ENCODE measurements at regions not wholly inside any gene's neighbourhood (a gene's known extent, or its start where the extent isn't known, plus 50 kb on each side); places are given as distances from the start of the nearest gene placed in this dataset.

DNA sequence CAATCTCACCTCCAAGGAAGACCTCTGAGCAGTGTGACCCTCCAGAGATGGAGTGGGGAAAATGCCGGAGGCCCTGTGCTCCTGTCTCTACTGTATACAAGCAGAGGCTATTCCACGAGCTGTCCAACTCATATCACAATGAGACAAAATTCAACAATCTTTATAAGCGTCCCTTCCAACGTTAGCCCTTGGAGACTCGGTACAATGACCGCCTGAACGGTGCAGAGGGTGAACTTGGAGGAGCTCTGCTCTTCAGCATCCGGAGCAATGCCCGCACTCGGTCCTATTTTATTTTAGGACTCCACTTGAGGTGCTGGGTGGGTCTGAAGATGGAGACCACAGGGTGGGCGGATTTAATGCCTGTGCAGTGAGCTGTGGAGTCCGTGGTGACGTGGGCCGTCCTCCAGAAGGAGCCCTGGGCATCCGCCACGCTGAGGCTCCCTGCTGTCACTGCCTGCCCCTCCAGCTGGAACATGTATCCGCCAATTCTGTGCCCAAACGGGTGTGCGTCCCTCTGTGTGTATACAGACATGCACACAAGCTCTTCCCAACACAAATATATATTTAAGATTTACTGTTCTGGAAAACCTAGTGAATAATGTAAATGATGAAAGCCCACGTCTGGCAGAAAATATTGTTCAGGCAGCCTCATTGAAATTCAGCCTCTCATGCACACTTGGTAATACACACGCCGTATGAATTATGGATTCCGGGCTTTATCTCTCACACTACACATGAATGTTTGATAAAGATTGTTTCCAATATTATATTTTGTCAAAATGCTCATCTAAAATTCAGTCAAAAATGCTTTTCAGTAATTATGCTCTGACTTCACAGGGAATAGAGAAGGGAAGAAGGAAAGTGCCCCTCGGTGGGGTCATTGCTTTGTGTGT is 239.9 kb upstream of the ZMIZ1 start:
- no peak for DNase-seq (ENCODE audit: low read depth)
- TF ChIP-seq CTCF (IDR thresholded peaks at IDR 0.05; ENCODE audit: low read depth, low read length, missing control alignments): no peak

GRCh38 chr10:78829565-78829964 is 239.2 kb upstream of the ZMIZ1 start:
- H3K4me3 ChIP-seq (ENCODE audit: low read depth, low read length): no peak overlapping the region
- DNase-seq (ENCODE audit: low read depth): no peak
- in situ Hi-C loops (cut with HindIII; ENCODE audit: low sequenced_read_pairs): no loop called here
- no peak for TF ChIP-seq CTCF (IDR thresholded peaks at IDR 0.05; ENCODE audit: low read depth, low read length, missing control alignments)

More for the DNA sequence above, 239.9 kb upstream of the ZMIZ1 start:
- H3K4me3 ChIP-seq (ENCODE audit: low read depth, low read length): no peak overlapping the region
- in situ Hi-C loops (cut with HindIII; ENCODE audit: low sequenced_read_pairs): no loop called here

DNA sequence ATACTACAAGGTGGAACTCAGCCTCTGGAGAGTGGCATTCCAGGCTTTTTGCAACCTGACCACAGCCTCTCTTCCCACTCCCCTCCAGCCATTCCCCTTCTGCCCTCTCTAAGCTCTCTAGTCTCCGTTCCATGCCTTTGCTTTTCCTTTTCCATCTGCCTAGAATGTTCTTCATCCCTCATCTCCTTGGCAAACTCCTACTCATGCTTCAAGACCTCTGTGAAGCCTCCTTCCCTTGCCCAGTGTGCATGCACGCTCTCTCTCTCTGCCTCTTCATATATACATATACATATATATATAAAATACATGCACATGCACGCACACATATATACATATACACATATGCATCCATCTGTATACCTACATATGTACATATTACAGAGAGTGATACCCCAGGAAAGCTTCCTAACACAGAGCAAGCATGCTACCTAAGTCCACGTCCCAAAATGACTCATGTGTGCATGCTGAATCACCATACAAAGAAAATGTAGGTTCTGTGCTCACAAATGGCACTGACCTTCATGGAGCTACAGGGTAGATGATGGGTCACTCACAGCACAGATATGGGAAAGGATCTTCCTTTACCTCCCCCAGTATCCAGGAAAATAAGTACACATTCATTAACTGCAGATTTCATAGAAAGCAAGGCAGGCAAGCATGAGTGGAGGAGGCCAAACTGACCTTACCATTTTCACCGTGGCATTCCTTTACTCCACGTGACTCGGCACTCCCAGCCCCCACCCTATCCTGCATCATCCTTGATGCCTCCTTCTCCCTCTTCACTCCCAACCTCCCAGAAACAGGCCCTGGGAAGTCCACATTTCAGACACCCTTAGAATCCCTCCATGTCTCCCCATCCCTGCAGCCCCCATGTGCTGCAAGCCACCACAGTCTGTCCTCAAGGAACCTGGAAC is 238.4 kb upstream of the ZMIZ1 start:
- TF ChIP-seq CTCF (IDR thresholded peaks at IDR 0.05; ENCODE audit: low read depth, low read length, missing control alignments): no peak
- in situ Hi-C loops (cut with HindIII; ENCODE audit: low sequenced_read_pairs): no loop called here
- DNase-seq (ENCODE audit: low read depth): no peak
- H3K4me3 ChIP-seq (ENCODE audit: low read depth, low read length): no peak overlapping the region

DNA sequence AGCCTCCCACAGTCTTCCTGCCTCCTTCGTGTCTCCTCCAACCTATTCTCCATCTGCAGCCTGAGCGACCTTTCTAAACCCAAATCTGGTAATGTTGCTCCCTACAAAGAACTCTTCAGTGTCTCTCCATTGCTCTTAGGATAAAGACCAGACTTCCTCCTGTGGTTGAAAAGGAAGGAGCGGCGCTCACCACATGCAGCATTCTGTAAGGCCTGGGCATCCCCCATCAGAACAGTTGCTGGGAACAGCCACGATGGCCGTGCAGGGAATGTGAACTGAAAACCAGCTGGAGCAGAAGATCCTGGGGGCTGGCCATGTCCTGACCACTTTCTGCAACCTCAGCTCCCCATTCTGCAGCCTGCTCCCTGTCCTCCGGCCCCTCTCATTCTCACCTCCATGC is 237.8 kb upstream of the ZMIZ1 start:
- TF ChIP-seq CTCF (IDR thresholded peaks at IDR 0.05; ENCODE audit: low read depth, low read length, missing control alignments): no peak
- no peak overlapping the region for H3K4me3 ChIP-seq (ENCODE audit: low read depth, low read length)
- no peak for DNase-seq (ENCODE audit: low read depth)
- in situ Hi-C loops (cut with HindIII; ENCODE audit: low sequenced_read_pairs): no loop called here

GRCh38 chr10:78831461-78831860 is 237.3 kb upstream of the ZMIZ1 start:
- DNase-seq (ENCODE audit: low read depth): no peak
- no peak for TF ChIP-seq CTCF (IDR thresholded peaks at IDR 0.05; ENCODE audit: low read depth, low read length, missing control alignments)
- H3K4me3 ChIP-seq (ENCODE audit: low read depth, low read length): no peak overlapping the region
- in situ Hi-C loops (cut with HindIII; ENCODE audit: low sequenced_read_pairs): no loop called here

DNA sequence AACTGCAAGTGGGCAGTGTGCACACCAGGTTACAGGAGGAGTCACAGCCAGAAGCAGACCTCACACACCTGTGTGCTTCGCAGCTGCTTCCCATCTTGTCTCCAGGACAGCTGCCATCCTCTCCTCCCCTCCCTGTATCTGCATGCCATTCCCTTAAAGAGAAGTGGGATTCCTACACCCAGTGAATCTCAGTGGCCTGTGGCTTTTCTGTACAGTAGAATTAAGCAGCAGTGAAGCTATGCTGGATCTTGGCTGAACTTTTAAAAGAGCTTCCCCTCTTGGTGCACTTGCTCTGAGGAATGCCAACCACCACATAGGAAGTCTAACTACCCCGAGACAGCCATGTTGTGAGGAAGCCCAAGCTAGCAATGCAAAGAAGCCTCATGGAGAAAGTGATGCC is 236.5 kb upstream of the ZMIZ1 start:
- in situ Hi-C loops (cut with HindIII; ENCODE audit: low sequenced_read_pairs): no loop called here
- TF ChIP-seq CTCF (IDR thresholded peaks at IDR 0.05; ENCODE audit: low read depth, low read length, missing control alignments): no peak
- no peak overlapping the region for H3K4me3 ChIP-seq (ENCODE audit: low read depth, low read length)

More for the DNA sequence above, 236.5 kb upstream of the ZMIZ1 start:
- DNase-seq (ENCODE audit: low read depth): no peak
